Gastrocnemius medialis (tissue), 4 donors: ENCODE measurements at regions not wholly inside any gene's neighbourhood (a gene's known extent, or its start where the extent isn't known, plus 50 kb on each side); places are given as distances from the start of the nearest gene placed in this dataset.

Source experiments
- POLR2A ChIP-seq, 2 donors: fragments of 450-650 bp; IDR thresholded peaks; one replicate each; pipeline ENCODE4 v1.6.1; 2017; ENCODE audit warnings: antibody characterized with exemption in 2 of 2, mild to moderate bottlenecking in 2 of 2, moderate library complexity in 2 of 2
- TF ChIP-seq, protein P1 (sequence below), 5 experiments: fragments of 450-650 bp in 3 of 5; fragments of 200-600 bp in 2 of 5; sonication (generic) in 2 of 5; IDR thresholded peaks in 4 of 5; conservative IDR thresholded peaks in 1 of 5; 1 replicate in 4 of 5; 2 replicates in 1 of 5; pipeline ENCODE4 v1.5.1; 2016 to 2019; ENCODE audit warnings: antibody characterized with exemption in 5 of 5, mild to moderate bottlenecking in 3 of 5, moderate library complexity in 3 of 5

- TF ChIP-seq POLR2A (IDR thresholded peaks at IDR 0.05), result no peak
- TF ChIP-seq, protein P1, sequence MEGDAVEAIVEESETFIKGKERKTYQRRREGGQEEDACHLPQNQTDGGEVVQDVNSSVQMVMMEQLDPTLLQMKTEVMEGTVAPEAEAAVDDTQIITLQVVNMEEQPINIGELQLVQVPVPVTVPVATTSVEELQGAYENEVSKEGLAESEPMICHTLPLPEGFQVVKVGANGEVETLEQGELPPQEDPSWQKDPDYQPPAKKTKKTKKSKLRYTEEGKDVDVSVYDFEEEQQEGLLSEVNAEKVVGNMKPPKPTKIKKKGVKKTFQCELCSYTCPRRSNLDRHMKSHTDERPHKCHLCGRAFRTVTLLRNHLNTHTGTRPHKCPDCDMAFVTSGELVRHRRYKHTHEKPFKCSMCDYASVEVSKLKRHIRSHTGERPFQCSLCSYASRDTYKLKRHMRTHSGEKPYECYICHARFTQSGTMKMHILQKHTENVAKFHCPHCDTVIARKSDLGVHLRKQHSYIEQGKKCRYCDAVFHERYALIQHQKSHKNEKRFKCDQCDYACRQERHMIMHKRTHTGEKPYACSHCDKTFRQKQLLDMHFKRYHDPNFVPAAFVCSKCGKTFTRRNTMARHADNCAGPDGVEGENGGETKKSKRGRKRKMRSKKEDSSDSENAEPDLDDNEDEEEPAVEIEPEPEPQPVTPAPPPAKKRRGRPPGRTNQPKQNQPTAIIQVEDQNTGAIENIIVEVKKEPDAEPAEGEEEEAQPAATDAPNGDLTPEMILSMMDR (IDR thresholded peaks at IDR 0.05 in 4 of 5, conservative IDR thresholded peaks at IDR 0.05 in 1 of 5), result no peak
These were observed 53.2 kb upstream of the SMNDC1 start for GRCh38 chr10:110357871-110358270.
